Breast epithelium (tissue), 4 donors: ENCODE measurements at regions not wholly inside any gene's neighbourhood (a gene's known extent, or its start where the extent isn't known, plus 50 kb on each side); places are given as distances from the start of the nearest gene placed in this dataset.
"Not testable (repeated sequence)": the region's sequence is repeated elsewhere in the genome, so short reads cannot be mapped to it uniquely, and the experiment has no call there.

ENCODE experiments used
- DNase-seq, 2 donors: peaks; one replicate each; pipeline ENCODE4 v3.0.0-alpha.2; 2019; ENCODE audit warnings: low spot score in 2 of 2
- H3K27ac ChIP-seq, 2 donors: fragments of 200-600 bp; sonication (generic) in 1 of 2; one replicate each; pipeline ENCODE4 v1.5.1; 2016 to 2019; ENCODE audit warnings: mild to moderate bottlenecking in 1 of 2
- H3K27me3 ChIP-seq, 2 donors: fragments of 200-600 bp; sonication (generic) in 1 of 2; one replicate each; pipeline versions ENCODE4 v1.5.1 to v1.6.0; 2017 to 2019; ENCODE audit warnings: control low read depth in 1 of 2, mild to moderate bottlenecking in 1 of 2
- H3K36me3 ChIP-seq: fragments of 200-600 bp; one replicate; pipeline ENCODE4 v1.5.1; 2019
- H3K4me1 ChIP-seq, 2 donors: fragments of 200-600 bp; sonication (generic); one replicate each; pipeline ENCODE4 v1.5.1; 2016 to 2019; ENCODE audit warnings: control low read depth in 1 of 2
- H3K4me3 ChIP-seq, 3 donors: fragments of 200-600 bp; sonication (generic); 1 replicate in 2 of 3; 2 replicates in 1 of 3; pipeline ENCODE4 v1.5.1; 2016 to 2019; ENCODE audit warnings: mild to moderate bottlenecking in 3 of 3, moderate library complexity in 2 of 3
- H3K9me3 ChIP-seq, 2 donors: fragments of 200-600 bp; sonication (generic) in 1 of 2; one replicate each; pipeline ENCODE4 v1.5.1; 2016 to 2019; ENCODE audit warnings: control low read depth in 1 of 2
- POLR2A ChIP-seq: fragments of 450-650 bp; IDR thresholded peaks from one replicate; pipeline ENCODE4 v1.6.1; 2016; ENCODE audit warnings: antibody characterized with exemption, mild to moderate bottlenecking, moderate library complexity
- POLR2AphosphoS5 ChIP-seq, 3 donors: sonication (generic); formaldehyde crosslinking; IDR thresholded peaks; one replicate each; pipeline ENCODE4 v1.6.1; 2017; ENCODE audit warnings: antibody characterized with exemption in 3 of 3
- intact Hi-C: fragments of 100-400 bp; cut with DNase I; formaldehyde crosslinking; loops from one replicate; pipeline ENCODE4 v1.15.1; 2023; ENCODE audit warnings: low total_unique reads
- TF ChIP-seq, protein P1 (sequence below), 3 donors: fragments of 450-650 bp; IDR thresholded peaks; one replicate each; pipeline ENCODE4 v1.5.1; 2016 to 2017; ENCODE audit warnings: antibody characterized with exemption in 3 of 3, mild to moderate bottlenecking in 3 of 3, moderate library complexity in 3 of 3

- H3K4me1 ChIP-seq = no peaks in the 10 kb centered on the region
- no peak for TF ChIP-seq POLR2A
- H3K27ac ChIP-seq = no peak overlapping the region
- no peaks in the 10 kb centered on the region for H3K27me3 ChIP-seq
- intact Hi-C loops = no loop called here
- H3K36me3 ChIP-seq = no peaks in the 10 kb centered on the region
- H3K4me3 ChIP-seq = no peak overlapping the region
- H3K9me3 ChIP-seq = peaks cover 0 to 2% of the 10 kb centered on the region in 2 donors
- DNase-seq = no peak
These were observed 410.3 kb downstream of the NEBL start for GRCh38 chr10:20486791-20487190.

DNA sequence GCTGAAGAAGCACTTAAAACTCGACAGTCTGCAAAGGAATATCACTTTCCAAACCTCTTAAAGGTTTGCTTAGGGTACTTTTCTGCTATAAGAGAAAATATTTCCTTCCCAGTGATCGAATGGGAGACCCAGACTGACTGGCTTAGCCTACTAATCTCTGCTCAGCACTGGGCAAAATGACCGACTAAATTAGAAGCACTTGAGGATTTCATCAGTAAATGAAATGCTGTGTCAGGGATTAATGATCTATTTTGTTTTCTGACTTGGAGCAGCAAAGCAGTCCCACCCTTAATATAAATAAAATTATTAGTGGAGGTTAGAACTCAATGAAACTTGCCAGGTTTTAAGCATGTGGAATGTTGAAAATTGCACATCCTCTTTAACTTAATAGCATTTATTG lies 411.6 kb downstream of the NEBL start:
- no peak overlapping the region for H3K4me3 ChIP-seq
- DNase-seq = no peak
- peaks cover 0 to 4% of the 10 kb centered on the region in 2 donors for H3K9me3 ChIP-seq
- H3K27me3 ChIP-seq = no peaks in the 10 kb centered on the region
- no peaks in the 10 kb centered on the region for H3K36me3 ChIP-seq
- H3K27ac ChIP-seq = no peak overlapping the region
- TF ChIP-seq, protein P1, sequence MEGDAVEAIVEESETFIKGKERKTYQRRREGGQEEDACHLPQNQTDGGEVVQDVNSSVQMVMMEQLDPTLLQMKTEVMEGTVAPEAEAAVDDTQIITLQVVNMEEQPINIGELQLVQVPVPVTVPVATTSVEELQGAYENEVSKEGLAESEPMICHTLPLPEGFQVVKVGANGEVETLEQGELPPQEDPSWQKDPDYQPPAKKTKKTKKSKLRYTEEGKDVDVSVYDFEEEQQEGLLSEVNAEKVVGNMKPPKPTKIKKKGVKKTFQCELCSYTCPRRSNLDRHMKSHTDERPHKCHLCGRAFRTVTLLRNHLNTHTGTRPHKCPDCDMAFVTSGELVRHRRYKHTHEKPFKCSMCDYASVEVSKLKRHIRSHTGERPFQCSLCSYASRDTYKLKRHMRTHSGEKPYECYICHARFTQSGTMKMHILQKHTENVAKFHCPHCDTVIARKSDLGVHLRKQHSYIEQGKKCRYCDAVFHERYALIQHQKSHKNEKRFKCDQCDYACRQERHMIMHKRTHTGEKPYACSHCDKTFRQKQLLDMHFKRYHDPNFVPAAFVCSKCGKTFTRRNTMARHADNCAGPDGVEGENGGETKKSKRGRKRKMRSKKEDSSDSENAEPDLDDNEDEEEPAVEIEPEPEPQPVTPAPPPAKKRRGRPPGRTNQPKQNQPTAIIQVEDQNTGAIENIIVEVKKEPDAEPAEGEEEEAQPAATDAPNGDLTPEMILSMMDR (IDR thresholded peaks at IDR 0.05) = no peak
- TF ChIP-seq POLR2A (no peak), POLR2AphosphoS5 (IDR thresholded peaks at IDR 0.05) (no peak)
- H3K4me1 ChIP-seq = no peaks in the 10 kb centered on the region
- intact Hi-C loops = no loop called here

- no peak for DNase-seq
- intact Hi-C loops = no loop called here
These were observed 416.1 kb downstream of the NEBL start for GRCh38 chr10:20481054-20481453.

DNA sequence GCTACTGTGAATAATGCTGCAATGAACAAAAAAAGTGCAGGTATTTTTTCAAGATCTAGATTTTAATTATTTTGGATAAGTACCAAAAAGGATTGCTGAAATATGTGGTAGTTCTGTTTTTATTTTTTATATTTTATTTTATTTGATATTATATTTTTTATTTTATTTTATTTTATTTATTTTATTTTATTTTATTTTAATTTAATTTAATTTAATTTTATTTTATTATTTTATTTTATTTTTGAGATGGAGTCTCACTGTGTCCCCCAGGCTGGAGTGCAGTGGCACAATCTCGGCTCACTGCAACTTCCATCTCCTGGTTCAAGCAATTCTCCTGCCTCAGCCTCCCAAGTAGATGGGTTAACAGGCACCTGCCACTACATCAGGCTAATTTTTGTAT lies 416.5 kb downstream of the NEBL start:
- H3K27me3 ChIP-seq, H3K9me3 ChIP-seq, H3K36me3 ChIP-seq, H3K4me3 ChIP-seq, H3K27ac ChIP-seq, H3K4me1 ChIP-seq, intact Hi-C loops, DNase-seq: not testable (repeated sequence)

More at GRCh38 chr10:20481054-20481453, 416.1 kb downstream of the NEBL start:
- no peak overlapping the region for H3K4me3 ChIP-seq
- no peaks in the 10 kb centered on the region for H3K36me3 ChIP-seq
- H3K27me3 ChIP-seq = no peaks in the 10 kb centered on the region
- no peak overlapping the region for H3K27ac ChIP-seq
- no peaks in the 10 kb centered on the region for H3K4me1 ChIP-seq
- TF ChIP-seq POLR2A (no peak), POLR2AphosphoS5 (IDR thresholded peaks at IDR 0.05) (no peak)
- TF ChIP-seq, protein P1 (IDR thresholded peaks at IDR 0.05) = no peak
- H3K9me3 ChIP-seq = peaks cover 0 to 4% of the 10 kb centered on the region in 2 donors

DNA sequence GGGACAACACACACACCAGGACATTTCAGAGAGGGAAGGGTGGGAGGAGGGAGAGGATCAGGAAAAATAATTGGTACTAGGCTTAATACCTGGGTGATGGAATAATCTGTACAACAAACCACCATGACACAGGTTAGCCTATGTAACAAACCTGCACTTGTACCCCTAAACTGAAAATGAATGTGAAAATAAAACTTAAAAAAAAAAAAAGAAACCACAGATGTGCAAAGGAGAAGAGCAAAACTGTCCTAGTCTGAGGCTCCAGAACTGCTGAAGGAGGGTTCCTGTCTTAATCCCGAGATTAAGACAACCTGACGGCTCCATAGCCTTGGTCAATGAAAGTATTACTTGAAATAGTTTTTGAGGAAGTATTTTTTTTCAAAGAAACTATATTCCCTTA lies 423.0 kb downstream of the NEBL start:
- no peaks in the 10 kb centered on the region for H3K36me3 ChIP-seq
- no peak overlapping the region for H3K4me3 ChIP-seq
- no peaks in the 10 kb centered on the region for H3K9me3 ChIP-seq
- TF ChIP-seq POLR2AphosphoS5 (IDR thresholded peaks at IDR 0.05) (no peak), POLR2A (no peak)
- TF ChIP-seq, protein P1 (IDR thresholded peaks at IDR 0.05) = no peak
- DNase-seq = no peak
- no peak overlapping the region for H3K27ac ChIP-seq
- intact Hi-C loops = no loop called here
- H3K27me3 ChIP-seq = no peaks in the 10 kb centered on the region
- no peaks in the 10 kb centered on the region for H3K4me1 ChIP-seq

- Histone ChIP-seq H3K27me3 (no peaks in the 10 kb centered on the region), H3K9me3 (no peaks in the 10 kb centered on the region), H3K27ac (no peak overlapping the region), H3K36me3 (no peaks in the 10 kb centered on the region), H3K4me3 (no peak overlapping the region), H3K4me1 (no peaks in the 10 kb centered on the region)
- TF ChIP-seq, protein P1 (IDR thresholded peaks at IDR 0.05) = no peak
- TF ChIP-seq POLR2A (no peak), POLR2AphosphoS5 (IDR thresholded peaks at IDR 0.05) (no peak)
- intact Hi-C loops = no loop called here
- no peak for DNase-seq
These were observed 423.9 kb downstream of the NEBL start for GRCh38 chr10:20473023-20473760.
